ENCODE measurements at regions not wholly inside any gene's neighbourhood (a gene's known extent, or its start where the extent isn't known, plus 50 kb on each side); places are given as distances from the start of the nearest gene placed in this dataset.
"Not testable (repeated sequence)": the region's sequence is repeated elsewhere in the genome, so short reads cannot be mapped to it uniquely, and the experiment has no call there.

DNA sequence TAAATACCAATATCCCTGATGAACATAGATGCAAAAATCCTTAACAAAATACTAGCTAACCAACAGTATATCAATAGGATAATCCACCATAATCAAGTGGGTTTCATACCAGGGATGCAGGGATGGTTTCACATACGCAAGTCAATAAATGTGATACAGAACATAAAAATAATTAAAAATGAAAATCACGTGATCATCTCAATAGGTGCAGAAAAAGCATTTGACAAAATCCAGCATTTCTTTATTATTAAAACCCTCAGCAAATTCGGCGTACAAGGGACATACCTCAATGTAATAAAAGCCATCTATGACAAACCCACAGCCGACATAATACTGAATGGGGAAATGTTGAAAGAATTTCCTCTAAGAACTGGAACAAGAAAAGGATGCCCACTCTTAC, 793.5 kb downstream of the NR4A2 start:
- not testable (repeated sequence) for H3K36me3 ChIP-seq (ENCODE audit: control insufficient read depth, insufficient read depth, low read length); DNase-seq (ENCODE audit: low read depth in 4 of 6, low spot score in 6 of 6); H3K4me3 ChIP-seq (ENCODE audit: low read depth, low read length); H3K27me3 ChIP-seq (ENCODE audit: control insufficient read depth, insufficient read depth, low read length); H3K4me1 ChIP-seq (ENCODE audit: control insufficient read depth, insufficient read depth, low read length); H3K9me3 ChIP-seq (ENCODE audit: control insufficient read depth, insufficient read depth, low read length); H3K27ac ChIP-seq (ENCODE audit: low read depth, low read length)
- no CpG with 5 or more reads among the region's 5 CpGs for WGBS (ENCODE audit: insufficient coverage)

DNA sequence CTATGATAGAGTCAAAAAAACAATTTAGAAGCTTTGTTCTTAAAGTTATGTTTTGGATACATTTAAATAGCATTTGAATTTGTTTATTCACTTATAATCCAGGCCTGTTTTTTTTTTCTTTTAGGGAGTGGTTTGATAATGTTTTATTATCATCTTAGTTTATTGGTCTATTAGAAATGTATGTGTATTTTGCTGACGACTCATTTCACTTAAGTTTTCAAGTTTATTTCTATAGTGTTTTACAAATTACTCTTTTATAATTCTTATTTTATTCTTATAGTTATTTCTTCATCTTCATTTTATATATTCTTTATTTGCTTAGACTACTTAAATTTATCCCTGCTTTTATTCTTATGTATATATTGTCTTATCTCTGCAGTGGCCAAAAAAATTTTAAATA, 804.5 kb downstream of the NR4A2 start:
- WGBS (ENCODE audit: insufficient coverage), result no CpG with 5 or more reads among the region's 1 CpG
- DNase-seq (ENCODE audit: low read depth in 4 of 6, low spot score in 6 of 6), result no peak
- H3K4me3 ChIP-seq (ENCODE audit: low read depth, low read length), result no peak overlapping the region
- H3K36me3 ChIP-seq (ENCODE audit: control insufficient read depth, insufficient read depth, low read length), result no peaks in the 10 kb centered on the region
- H3K27ac ChIP-seq (ENCODE audit: low read depth, low read length), result no peak overlapping the region
- H3K27me3 ChIP-seq (ENCODE audit: control insufficient read depth, insufficient read depth, low read length), result no peaks in the 10 kb centered on the region
- H3K4me1 ChIP-seq (ENCODE audit: control insufficient read depth, insufficient read depth, low read length), result no peaks in the 10 kb centered on the region
- H3K9me3 ChIP-seq (ENCODE audit: control insufficient read depth, insufficient read depth, low read length), result no peaks in the 10 kb centered on the region

DNA sequence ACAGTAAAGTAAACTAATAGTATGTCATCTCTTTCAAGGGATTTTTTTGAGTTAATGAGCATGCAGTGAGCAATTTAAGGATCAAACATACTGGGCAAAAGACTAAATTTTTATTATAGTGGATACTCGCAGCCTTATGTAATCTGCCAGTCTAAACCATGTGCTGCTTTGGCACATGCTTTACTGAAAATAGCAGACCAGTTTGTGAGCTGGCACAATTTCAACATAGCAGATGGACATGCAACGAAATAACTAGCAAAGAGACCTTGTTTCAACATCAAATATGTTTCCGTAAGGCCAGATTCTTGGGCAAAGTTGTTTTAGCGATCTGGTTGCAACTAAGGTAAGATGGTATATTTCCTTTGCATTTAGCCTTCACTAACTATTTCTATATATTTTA, 807.3 kb downstream of the NR4A2 start:
- Histone ChIP-seq H3K4me3 (ENCODE audit: low read depth, low read length) (no peak overlapping the region), H3K4me1 (ENCODE audit: control insufficient read depth, insufficient read depth, low read length) (no peaks in the 10 kb centered on the region), H3K36me3 (ENCODE audit: control insufficient read depth, insufficient read depth, low read length) (no peaks in the 10 kb centered on the region), H3K27ac (ENCODE audit: low read depth, low read length) (no peak overlapping the region), H3K27me3 (ENCODE audit: control insufficient read depth, insufficient read depth, low read length) (no peaks in the 10 kb centered on the region), H3K9me3 (ENCODE audit: control insufficient read depth, insufficient read depth, low read length) (no peaks in the 10 kb centered on the region)
- 50% methylated on average over 2 of the region's 4 CpGs for whole genome bisulfite sequencing (ENCODE audit: insufficient coverage)
- peak in 2 of 6 donors; percentile 62 to 92 for DNase-seq (ENCODE audit: low read depth in 4 of 6, low spot score in 6 of 6)

DNA sequence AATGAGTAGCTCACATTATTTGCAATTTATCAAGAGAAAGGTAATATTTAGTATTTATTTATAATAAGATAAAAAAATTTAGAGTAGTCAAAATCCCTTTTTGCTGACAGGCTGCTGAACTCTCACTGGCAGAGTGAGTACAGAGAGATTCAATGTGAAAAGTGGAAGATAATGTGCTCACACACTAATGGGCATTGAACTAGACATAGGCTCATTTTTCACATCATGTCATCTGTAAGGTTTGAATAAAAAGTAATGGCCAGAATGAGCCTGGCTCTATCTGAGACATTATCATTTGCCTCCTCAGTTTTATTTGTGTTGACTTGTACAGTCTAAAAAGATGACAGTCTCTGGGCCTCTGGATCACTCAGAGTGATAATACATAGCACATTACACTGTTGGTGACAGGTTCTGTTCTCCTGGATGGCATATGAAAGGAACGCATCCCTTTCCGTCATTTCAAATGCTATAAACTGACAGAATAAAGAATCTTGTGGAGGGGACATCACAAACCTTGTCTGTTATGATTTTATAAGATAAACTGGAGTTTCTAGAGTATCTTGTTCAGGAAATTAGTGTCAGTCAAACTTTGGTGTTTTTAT, 812.9 kb downstream of the NR4A2 start:
- H3K27me3 ChIP-seq (ENCODE audit: control insufficient read depth, insufficient read depth, low read length), result no peaks in the 10 kb centered on the region
- no peaks in the 10 kb centered on the region for H3K4me1 ChIP-seq (ENCODE audit: control insufficient read depth, insufficient read depth, low read length)
- WGBS (ENCODE audit: insufficient coverage), result no CpG with 5 or more reads among the region's 2 CpGs
- peak in 1 of 6 donors; percentile 9 for DNase-seq (ENCODE audit: low read depth in 4 of 6, low spot score in 6 of 6)
- H3K27ac ChIP-seq (ENCODE audit: low read depth, low read length), result no peak overlapping the region
- H3K36me3 ChIP-seq (ENCODE audit: control insufficient read depth, insufficient read depth, low read length), result no peaks in the 10 kb centered on the region
- H3K4me3 ChIP-seq (ENCODE audit: low read depth, low read length), result no peak overlapping the region
- no peaks in the 10 kb centered on the region for H3K9me3 ChIP-seq (ENCODE audit: control insufficient read depth, insufficient read depth, low read length)

DNA sequence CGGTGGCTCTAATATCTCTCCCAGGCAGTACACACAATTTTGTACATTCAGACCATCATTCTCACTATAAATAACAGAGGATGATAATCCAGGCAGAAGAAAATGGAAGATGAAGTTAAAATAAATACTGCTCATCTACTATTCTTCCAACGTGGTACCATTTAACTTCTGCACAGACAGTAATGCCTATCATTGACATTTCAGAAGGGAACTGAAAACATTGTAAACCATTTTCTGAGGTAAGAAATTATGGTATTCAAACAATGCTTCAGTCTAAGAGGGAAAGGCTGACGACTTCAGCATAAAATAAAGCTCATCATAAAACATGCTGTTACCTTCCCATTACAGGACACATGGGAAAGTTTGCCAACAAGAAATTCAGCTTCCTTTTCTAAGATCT, 814.4 kb downstream of the NR4A2 start:
- peak in 1 of 6 donors; percentile 33 for DNase-seq (ENCODE audit: low read depth in 4 of 6, low spot score in 6 of 6)
- no CpG with 5 or more reads among the region's 3 CpGs for WGBS (ENCODE audit: insufficient coverage)
- Histone ChIP-seq H3K27ac (ENCODE audit: low read depth, low read length) (no peak overlapping the region), H3K36me3 (ENCODE audit: control insufficient read depth, insufficient read depth, low read length) (no peaks in the 10 kb centered on the region), H3K4me3 (ENCODE audit: low read depth, low read length) (no peak overlapping the region), H3K4me1 (ENCODE audit: control insufficient read depth, insufficient read depth, low read length) (no peaks in the 10 kb centered on the region), H3K27me3 (ENCODE audit: control insufficient read depth, insufficient read depth, low read length) (no peaks in the 10 kb centered on the region), H3K9me3 (ENCODE audit: control insufficient read depth, insufficient read depth, low read length) (no peaks in the 10 kb centered on the region)

DNA sequence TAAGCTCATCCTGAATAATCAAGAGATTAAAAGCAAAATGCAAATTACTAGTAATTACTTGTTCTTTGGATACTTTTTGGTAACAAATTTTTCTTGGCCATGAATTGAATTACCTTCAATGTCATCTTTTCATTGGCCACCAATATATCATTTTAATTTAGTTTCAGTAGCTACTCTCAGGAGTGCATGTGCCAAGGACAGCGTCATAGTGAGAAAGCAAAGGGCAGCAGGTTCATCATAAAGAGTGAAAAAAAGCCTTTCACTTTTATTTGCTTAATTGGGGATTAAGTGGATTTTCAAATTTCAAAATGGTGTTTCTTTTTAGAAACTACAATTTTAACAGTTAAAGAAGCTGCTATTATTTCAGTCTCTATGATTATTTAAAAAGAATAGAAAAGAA, 815.2 kb downstream of the NR4A2 start:
- H3K27me3 ChIP-seq (ENCODE audit: control insufficient read depth, insufficient read depth, low read length), result no peaks in the 10 kb centered on the region
- H3K9me3 ChIP-seq (ENCODE audit: control insufficient read depth, insufficient read depth, low read length), result no peaks in the 10 kb centered on the region
- no CpG with 5 or more reads among the region's 1 CpG for WGBS (ENCODE audit: insufficient coverage)
- H3K4me1 ChIP-seq (ENCODE audit: control insufficient read depth, insufficient read depth, low read length), result no peaks in the 10 kb centered on the region
- H3K36me3 ChIP-seq (ENCODE audit: control insufficient read depth, insufficient read depth, low read length), result no peaks in the 10 kb centered on the region
- no peak overlapping the region for H3K27ac ChIP-seq (ENCODE audit: low read depth, low read length)
- no peak overlapping the region for H3K4me3 ChIP-seq (ENCODE audit: low read depth, low read length)
- DNase-seq (ENCODE audit: low read depth in 4 of 6, low spot score in 6 of 6), result no peak

DNA sequence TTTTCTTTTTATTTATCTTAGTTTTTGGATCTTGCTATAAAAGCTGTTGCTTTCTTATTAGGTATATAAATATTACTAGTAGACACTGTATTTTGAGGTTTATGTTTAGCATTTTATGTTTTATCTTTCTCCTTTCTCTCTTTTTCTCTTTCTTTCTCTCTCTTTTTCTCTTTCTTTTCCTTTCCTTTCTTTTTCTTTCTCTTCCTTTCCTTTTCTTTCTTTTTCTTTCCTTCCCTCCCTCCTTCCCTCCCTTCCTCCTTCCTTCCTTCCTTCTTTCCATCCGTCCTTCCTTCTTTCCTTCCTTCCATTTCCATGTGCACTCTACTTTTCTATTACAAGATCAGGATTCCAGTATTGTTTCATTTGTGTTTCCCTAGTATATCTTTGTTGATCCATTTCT, 814.8 kb downstream of the KCNJ3 start:
- no peaks in the 10 kb centered on the region for H3K36me3 ChIP-seq (ENCODE audit: control insufficient read depth, insufficient read depth, low read length)
- H3K9me3 ChIP-seq (ENCODE audit: control insufficient read depth, insufficient read depth, low read length), result no peaks in the 10 kb centered on the region
- no CpG with 5 or more reads among the region's 1 CpG for WGBS (ENCODE audit: insufficient coverage)
- H3K4me1 ChIP-seq (ENCODE audit: control insufficient read depth, insufficient read depth, low read length), result no peaks in the 10 kb centered on the region
- H3K4me3 ChIP-seq (ENCODE audit: low read depth, low read length), result no peak overlapping the region
- no peaks in the 10 kb centered on the region for H3K27me3 ChIP-seq (ENCODE audit: control insufficient read depth, insufficient read depth, low read length)
- no peak overlapping the region for H3K27ac ChIP-seq (ENCODE audit: low read depth, low read length)
- DNase-seq (ENCODE audit: low read depth in 4 of 6, low spot score in 6 of 6), result no peak

DNA sequence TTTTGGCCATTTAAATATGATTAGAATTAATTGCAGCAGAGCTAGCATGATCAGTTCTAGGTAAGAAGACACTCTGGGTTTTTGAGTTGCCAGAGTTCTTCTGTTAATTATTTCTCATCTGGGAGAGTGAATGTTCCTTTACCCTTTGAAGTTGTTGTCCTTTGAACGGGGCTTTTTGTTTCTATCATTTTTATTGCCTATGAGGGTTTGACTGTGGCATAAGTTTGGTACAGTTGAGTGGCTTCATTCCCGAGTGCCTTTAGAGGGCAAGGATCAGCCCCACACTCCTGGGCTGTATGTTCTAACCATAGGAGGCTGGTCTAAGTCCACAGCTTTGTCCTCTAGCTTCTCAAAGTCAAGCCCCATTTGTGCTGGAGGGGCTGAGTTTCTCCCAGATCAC, 804.3 kb downstream of the KCNJ3 start:
- no peak for DNase-seq (ENCODE audit: low read depth in 4 of 6, low spot score in 6 of 6)
- Histone ChIP-seq H3K9me3 (ENCODE audit: control insufficient read depth, insufficient read depth, low read length) (no peaks in the 10 kb centered on the region), H3K27ac (ENCODE audit: low read depth, low read length) (no peak overlapping the region), H3K4me3 (ENCODE audit: low read depth, low read length) (no peak overlapping the region), H3K4me1 (ENCODE audit: control insufficient read depth, insufficient read depth, low read length) (no peaks in the 10 kb centered on the region), H3K27me3 (ENCODE audit: control insufficient read depth, insufficient read depth, low read length) (no peaks in the 10 kb centered on the region), H3K36me3 (ENCODE audit: control insufficient read depth, insufficient read depth, low read length) (no peaks in the 10 kb centered on the region)
- WGBS (ENCODE audit: insufficient coverage), result 80% methylated on average over 1 of the region's 2 CpGs

DNA sequence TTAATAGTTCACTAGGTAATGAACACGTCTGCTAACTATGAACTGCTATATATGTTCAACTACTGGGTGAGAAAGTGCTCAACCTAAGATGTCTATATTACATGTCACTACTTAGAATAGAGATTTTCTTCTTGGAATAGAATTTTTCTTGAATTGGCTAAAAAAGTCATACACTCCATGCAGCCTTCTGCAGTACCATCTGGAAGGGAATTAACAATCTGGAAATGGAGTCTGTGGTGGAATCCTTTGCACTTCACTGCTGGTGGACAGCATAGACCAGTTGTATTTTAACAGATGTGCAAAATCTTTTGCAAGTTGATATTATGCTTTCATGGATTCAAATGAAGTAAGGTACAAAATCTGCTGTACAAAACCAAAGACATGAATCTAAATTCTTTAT, 799.6 kb downstream of the KCNJ3 start:
- Histone ChIP-seq H3K4me3 (ENCODE audit: low read depth, low read length) (no peak overlapping the region), H3K27me3 (ENCODE audit: control insufficient read depth, insufficient read depth, low read length) (no peaks in the 10 kb centered on the region), H3K9me3 (ENCODE audit: control insufficient read depth, insufficient read depth, low read length) (no peaks in the 10 kb centered on the region), H3K4me1 (ENCODE audit: control insufficient read depth, insufficient read depth, low read length) (no peaks in the 10 kb centered on the region), H3K27ac (ENCODE audit: low read depth, low read length) (no peak overlapping the region), H3K36me3 (ENCODE audit: control insufficient read depth, insufficient read depth, low read length) (no peaks in the 10 kb centered on the region)
- DNase-seq (ENCODE audit: low read depth in 4 of 6, low spot score in 6 of 6), result peak in 2 of 6 donors; percentile 13 to 51
- no CpG with 5 or more reads among the region's 1 CpG for WGBS (ENCODE audit: insufficient coverage)

DNA sequence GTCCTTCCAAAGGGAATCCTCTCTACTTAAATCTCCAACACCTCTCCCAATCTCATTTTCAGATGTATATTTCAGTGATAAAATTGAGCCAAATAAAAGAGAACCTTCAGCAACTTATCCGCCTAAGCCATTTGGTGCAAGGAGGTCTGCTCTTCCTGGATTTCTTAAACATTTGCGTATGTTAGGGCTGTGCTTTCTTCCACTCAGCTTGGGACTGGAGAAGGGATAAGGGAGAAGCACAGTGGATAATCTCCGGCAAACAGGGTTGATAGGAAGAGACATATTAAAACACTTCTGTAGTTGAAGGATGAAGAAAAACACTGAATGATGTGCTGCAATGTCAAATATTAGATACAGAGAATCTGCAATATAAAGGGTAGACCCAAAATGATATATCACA, 796.2 kb downstream of the KCNJ3 start:
- Histone ChIP-seq H3K9me3 (ENCODE audit: control insufficient read depth, insufficient read depth, low read length) (no peaks in the 10 kb centered on the region), H3K27ac (ENCODE audit: low read depth, low read length) (no peak overlapping the region), H3K4me1 (ENCODE audit: control insufficient read depth, insufficient read depth, low read length) (no peaks in the 10 kb centered on the region), H3K4me3 (ENCODE audit: low read depth, low read length) (no peak overlapping the region), H3K36me3 (ENCODE audit: control insufficient read depth, insufficient read depth, low read length) (no peaks in the 10 kb centered on the region), H3K27me3 (ENCODE audit: control insufficient read depth, insufficient read depth, low read length) (no peaks in the 10 kb centered on the region)
- DNase-seq (ENCODE audit: low read depth in 4 of 6, low spot score in 6 of 6), result no peak
- WGBS (ENCODE audit: insufficient coverage), result 25% methylated on average over 2 of the region's 3 CpGs
